NCI-H446 treated with DMSO at 0.1 percent for 48 hours (cell line): ENCODE measurements at regions not wholly inside any gene's neighbourhood (a gene's known extent, or its start where the extent isn't known, plus 50 kb on each side); places are given as distances from the start of the nearest gene placed in this dataset.
A peak's percentile ranks its signal among the peaks of the same experiment; 100 is the strongest.

Source experiments
- DNase-seq: peaks from one replicate; lab custom pipeline; 2025; lab: John Stamatoyannopoulos, UW

- DNase-seq: no peak
Measured at GRCh38 chr20:11389186-11389585, 528.5 kb upstream of the BTBD3 start.

DNA sequence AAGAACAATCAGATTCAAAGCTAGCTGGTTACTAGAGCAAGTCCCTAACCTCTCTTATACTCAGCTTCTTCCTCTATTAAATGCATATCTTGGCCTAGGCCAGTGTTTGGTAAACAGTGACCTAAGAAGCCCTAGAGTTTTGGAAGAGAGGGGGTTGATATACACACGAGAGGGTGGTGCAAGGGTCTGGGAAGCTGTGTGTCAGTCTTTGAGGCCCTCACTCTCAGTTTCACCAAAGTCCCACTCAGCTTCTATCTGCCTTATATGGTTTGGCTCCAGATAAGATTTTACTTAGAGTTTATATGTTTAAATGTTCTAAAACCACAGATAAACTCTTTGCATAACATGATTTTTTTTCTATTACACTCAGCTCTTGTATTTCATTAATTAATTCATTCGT is 526.1 kb upstream of the BTBD3 start:
- DNase-seq: no peak

DNA sequence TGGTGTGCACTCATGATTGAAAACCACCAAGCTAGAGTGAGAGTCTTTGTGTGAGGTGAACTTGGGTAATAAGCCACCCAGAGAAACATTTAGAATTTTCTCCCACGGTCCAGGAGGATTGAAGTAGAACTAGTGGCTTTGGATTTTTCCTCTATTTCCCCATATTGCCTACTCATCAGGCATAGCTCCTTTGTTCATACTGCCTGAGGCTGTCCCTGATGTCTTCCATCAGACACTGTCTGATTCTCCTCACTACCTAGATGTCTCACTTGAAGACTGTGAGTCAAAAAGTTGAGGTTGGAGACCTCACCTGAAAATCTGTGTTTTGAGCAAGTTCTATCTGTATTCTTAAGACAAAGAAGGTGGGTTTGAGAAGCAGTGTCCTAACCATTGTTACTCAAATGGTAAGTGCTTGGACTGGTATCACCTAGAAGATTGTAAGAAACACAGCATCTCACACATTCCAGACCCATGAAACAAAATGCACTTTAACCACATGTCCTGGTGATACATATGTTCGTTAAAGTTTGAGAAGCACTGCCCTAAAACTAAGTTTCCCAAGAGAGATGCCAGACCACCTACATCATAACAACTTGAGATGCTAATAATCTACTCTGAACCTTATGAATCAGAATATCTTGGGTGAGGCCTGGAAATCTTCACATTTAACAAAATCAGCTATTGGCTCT is 523.4 kb upstream of the BTBD3 start:
- no peak for DNase-seq

- no peak for DNase-seq
Measured at GRCh38 chr20:11395581-11395980, 522.1 kb upstream of the BTBD3 start.

GRCh38 chr20:11401988-11402387 is 515.7 kb upstream of the BTBD3 start:
- DNase-seq: no peak

DNA sequence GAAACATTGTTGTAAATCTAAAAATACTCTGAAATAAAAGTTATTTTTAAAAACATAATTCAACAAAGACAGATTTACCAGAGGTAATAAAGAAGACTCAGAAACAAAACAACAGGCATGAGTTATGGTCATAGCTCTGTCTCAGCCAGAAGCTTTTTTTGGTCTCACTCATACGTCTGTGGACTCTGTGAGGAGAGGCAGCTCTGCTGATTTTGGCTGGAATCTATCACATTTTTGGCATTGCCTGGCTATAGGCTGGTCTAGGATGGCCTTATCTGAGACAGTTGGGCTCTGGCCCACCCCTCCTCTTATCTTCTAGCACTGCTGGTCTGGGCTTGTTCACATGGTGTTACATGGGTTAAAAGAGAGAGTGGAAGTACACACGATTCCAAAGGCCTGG is 514.0 kb upstream of the BTBD3 start:
- no peak for DNase-seq

- DNase-seq: no peak
Measured at GRCh38 chr20:11406877-11407276, 510.8 kb upstream of the BTBD3 start.

DNA sequence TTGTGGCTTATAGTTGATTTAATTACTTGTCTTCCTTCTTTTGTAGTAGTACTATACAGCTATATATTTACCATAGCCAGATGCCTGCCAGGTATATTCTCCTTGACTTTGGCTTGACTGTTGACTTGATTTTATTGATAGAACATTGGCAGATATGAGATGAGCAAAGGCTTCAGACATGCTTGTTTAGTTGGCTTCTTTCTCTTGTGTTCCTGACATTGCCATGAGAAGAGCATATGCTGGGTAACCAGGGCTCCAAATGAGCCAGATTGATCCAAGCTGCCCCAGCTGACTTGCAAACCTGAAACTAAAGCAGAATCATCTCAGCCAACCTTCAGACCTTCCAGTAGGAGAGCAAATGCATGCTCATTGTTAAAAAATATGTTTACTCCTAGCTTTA is 508.1 kb upstream of the BTBD3 start:
- DNase-seq: no peak

DNA sequence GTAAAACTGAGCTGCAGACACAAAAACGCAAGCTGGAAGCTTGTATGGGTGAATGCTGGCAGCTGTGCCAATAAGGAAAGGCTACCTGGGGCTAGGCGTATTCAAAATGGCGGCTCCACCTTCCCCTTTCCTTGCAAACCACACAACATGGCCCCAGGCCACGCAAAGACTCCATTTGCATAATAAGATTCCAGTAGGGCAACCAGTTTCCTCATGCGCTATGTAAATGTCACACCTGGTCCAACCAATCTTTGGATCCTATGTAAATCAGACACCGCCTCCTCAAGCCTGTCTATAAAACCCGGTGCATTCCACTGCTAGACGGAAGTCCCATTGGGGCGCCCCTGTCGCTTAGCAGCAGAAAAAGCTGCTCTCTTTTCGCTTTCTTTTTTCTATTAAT is 505.9 kb upstream of the BTBD3 start:
- no peak for DNase-seq

DNA sequence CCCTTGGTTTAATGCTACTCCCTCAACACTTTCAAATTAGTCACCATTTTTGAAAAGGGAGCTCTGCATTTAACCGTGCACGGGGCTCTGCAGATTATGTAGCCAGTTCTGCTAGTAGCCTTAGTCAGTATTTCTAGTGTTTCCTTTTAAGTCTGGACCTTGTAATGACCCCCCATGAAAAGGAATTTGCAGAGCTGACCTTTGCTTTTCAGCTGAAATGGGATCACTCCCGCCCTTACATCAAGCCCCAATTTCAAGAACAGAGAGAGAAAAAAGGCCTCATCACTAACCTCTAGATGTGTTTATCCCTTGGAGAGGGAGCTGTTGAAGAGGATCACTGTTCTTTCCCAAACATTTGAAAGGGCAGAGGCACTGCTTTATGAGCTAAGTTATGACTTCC is 490.7 kb upstream of the BTBD3 start:
- no peak for DNase-seq

- DNase-seq: no peak
Measured at GRCh38 chr20:11429168-11429567, 488.5 kb upstream of the BTBD3 start.

GRCh38 chr20:11429889-11430519 is 487.7 kb upstream of the BTBD3 start:
- DNase-seq: no peak

DNA sequence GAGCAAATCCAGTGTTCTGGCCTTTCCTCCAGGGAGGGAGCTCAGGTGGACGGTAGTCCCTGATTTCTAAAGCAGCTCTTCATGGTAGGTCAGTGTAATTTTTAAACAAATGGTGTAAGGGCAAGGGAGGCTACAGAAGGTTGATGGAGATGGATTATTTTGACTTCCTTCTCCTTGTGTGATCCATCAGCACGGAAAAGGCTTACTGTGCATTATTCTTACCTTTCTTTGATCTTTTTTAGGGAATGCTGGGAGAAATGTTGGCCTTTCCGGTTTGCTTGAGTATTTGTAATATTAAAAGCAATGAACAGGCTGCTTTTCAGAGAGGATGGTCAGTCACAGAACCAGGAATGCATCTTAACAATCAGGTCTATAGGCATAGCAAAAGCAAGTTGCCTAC is 487.0 kb upstream of the BTBD3 start:
- DNase-seq: no peak

- DNase-seq: no peak
Measured at GRCh38 chr20:11431621-11432020, 486.1 kb upstream of the BTBD3 start.

DNA sequence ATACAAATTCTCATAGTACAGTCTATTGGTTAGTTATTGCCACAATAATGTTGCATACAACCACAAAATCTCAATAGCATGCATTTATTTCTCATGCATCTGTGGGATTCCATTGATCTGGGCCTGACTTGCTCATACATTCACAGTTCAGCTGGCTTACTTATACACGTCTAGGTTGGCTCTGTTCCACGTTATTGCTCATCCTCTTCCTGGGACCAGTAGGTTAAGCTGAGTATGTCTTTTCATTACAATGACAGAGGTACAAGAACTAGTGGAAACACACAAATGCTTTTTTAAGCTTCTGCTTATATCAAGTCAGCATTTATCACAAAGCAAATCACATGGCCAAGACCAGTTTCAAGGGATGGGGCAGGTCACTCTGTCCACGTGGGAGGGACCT is 485.3 kb upstream of the BTBD3 start:
- peak; percentile 23 for DNase-seq

GRCh38 chr20:11436113-11436905 is 481.4 kb upstream of the BTBD3 start:
- no peak for DNase-seq

DNA sequence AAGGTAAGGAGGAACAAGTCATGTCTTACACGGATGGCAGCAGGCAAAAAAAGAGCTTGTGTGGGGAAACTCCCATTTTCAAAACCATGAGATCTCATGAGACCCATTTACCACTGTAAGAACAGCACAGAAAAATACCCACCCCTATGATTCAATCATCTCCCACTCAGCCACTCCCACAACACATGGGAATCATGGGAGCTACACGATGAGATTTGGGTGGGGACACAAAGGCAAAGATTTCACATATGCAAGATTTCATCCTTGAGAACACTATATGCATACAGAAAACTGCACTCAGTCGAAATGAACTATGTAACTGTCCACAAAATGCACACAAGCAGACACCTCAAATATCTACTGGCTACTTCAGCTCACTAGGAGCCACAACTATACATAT is 480.6 kb upstream of the BTBD3 start:
- no peak for DNase-seq

DNA sequence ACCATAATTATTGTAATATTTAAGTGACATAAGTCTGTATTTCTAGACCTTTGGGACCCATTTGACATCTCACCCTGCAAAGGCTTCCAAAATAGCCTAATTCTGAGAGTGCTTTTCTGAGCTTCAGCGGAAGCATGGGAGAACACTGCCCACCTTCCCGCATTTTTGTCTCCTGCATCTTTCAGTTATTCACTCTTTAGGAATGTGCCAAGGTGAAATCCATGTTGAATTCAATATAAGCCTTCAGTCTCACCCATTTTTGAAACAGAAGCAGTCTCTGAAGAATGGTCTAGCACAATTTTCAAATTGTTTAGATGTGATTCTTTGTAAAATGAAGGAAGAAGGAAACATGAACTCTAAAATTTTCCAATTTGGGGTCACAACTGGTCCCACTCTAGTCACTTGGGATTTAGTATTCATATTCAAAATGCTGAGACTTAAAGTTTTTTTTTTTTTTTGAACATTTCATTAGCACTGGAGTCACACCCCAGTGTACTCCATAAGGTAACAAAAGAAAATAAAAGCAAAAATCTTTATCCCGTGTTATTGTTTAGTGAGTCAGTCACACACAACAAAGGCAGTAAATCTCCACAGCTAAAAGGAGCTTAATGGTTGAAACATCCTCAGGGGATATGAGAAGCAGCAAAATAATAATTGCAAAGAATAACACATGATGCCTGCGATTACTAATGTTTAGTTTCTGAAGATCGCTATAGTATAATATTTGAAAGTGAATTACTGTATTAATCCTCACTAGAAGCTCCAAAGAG is 479.9 kb upstream of the BTBD3 start:
- DNase-seq: no peak

- no peak for DNase-seq
Measured at GRCh38 chr20:11438412-11438811, 479.3 kb upstream of the BTBD3 start.

GRCh38 chr20:11443382-11444119 is 474.1 kb upstream of the BTBD3 start:
- no peak for DNase-seq

DNA sequence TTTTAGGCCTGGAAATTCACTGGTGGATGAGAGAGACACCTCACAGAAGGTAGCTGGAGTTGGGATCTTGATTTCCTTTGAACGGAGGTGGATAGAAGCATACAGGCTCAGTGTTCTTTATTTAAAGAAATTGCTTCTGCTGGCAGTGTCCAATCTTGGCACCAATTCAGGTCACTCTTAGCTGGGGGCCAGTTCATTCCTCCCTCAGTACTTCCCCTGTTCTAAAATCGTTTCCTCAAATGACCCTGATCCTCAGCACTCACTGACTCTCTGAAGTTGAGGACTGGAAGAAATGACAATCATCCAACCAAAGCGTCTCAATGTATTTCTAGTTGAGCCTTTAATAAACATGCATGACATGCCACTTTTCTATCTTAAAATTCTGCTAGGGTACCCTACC is 472.5 kb upstream of the BTBD3 start:
- DNase-seq: no peak

GRCh38 chr20:11445891-11446290 is 471.8 kb upstream of the BTBD3 start:
- DNase-seq: no peak
